Lower leg skin (tissue), 3 donors: ENCODE measurements at regions not wholly inside any gene's neighbourhood (a gene's known extent, or its start where the extent isn't known, plus 50 kb on each side); places are given as distances from the start of the nearest gene placed in this dataset.

Source experiments
- CTCF ChIP-seq, 3 donors: fragments of 450-650 bp; IDR thresholded peaks; one replicate each; pipeline ENCODE4 v1.5.1; 2016; ENCODE audit warnings: antibody characterized with exemption in 3 of 3, mild to moderate bottlenecking in 3 of 3, moderate library complexity in 2 of 3
- POLR2A ChIP-seq, 2 donors: fragments of 450-650 bp; IDR thresholded peaks; one replicate each; pipeline ENCODE4 v1.6.1; 2016 to 2017; ENCODE audit warnings: antibody characterized with exemption in 2 of 2, mild to moderate bottlenecking in 1 of 2, moderate library complexity in 1 of 2

DNA sequence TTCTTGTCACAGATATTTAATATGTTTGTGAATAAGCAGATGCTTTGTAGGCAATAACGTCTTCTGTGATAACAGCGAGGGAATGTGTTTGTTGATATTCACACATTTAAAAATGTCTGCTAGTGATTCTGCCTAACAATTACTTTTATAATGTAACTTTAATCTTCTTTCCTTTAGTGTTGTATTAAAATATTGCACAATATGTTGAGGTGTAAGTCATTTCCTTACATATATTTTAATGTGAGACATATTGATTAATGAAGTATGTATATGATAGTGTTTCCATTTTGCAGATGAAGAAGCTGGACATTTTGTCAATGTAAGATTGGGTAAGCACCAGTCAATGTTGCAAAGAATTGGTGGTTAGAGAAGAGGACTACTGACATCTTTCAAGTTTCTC is 324.4 kb downstream of the SLITRK1 start:
- TF ChIP-seq CTCF (IDR thresholded peaks at IDR 0.05) (no peak), POLR2A (IDR thresholded peaks at IDR 0.05) (no peak)
